ENCODE measurements at regions not wholly inside any gene's neighbourhood (a gene's known extent, or its start where the extent isn't known, plus 50 kb on each side); places are given as distances from the start of the nearest gene placed in this dataset.

GRCh38 chr9:26061948-26062575, 383.8 kb upstream of the TUSC1 start:
- DNase-seq (ENCODE audit: low read depth in 2 of 2): no peak

- DNase-seq (ENCODE audit: low read depth in 2 of 2): no peak
Measured at GRCh38 chr9:26058111-26058895, 380.1 kb upstream of the TUSC1 start.

GRCh38 chr9:26057050-26057449, 378.8 kb upstream of the TUSC1 start:
- no peak for DNase-seq (ENCODE audit: low read depth in 2 of 2)

GRCh38 chr9:26054600-26055520, 376.6 kb upstream of the TUSC1 start:
- no peak for DNase-seq (ENCODE audit: low read depth in 2 of 2)

- no peak for DNase-seq (ENCODE audit: low read depth in 2 of 2)
Measured at GRCh38 chr9:26053954-26054353, 375.7 kb upstream of the TUSC1 start.

- no peak for DNase-seq (ENCODE audit: low read depth in 2 of 2)
Measured at GRCh38 chr9:26043431-26043830, 365.2 kb upstream of the TUSC1 start.

GRCh38 chr9:26034786-26035185, 356.5 kb upstream of the TUSC1 start:
- DNase-seq (ENCODE audit: low read depth in 2 of 2): no peak

GRCh38 chr9:26033336-26033735, 355.1 kb upstream of the TUSC1 start:
- DNase-seq (ENCODE audit: low read depth in 2 of 2): no peak

- no peak for DNase-seq (ENCODE audit: low read depth in 2 of 2)
Measured at GRCh38 chr9:26026423-26027100, 348.3 kb upstream of the TUSC1 start.

GRCh38 chr9:26013199-26013598, 335.0 kb upstream of the TUSC1 start:
- no peak for DNase-seq (ENCODE audit: low read depth in 2 of 2)

GRCh38 chr9:26012797-26013196, 334.6 kb upstream of the TUSC1 start:
- DNase-seq (ENCODE audit: low read depth in 2 of 2): peak in 1 of 2 donors; percentile 13

GRCh38 chr9:25994605-25995004, 316.4 kb upstream of the TUSC1 start:
- DNase-seq (ENCODE audit: low read depth in 2 of 2): peak; percentile 7 to 25

GRCh38 chr9:25990376-25990775, 312.1 kb upstream of the TUSC1 start:
- DNase-seq (ENCODE audit: low read depth in 2 of 2): no peak

- no peak for DNase-seq (ENCODE audit: low read depth in 2 of 2)
Measured at GRCh38 chr9:25975667-25976066, 297.4 kb upstream of the TUSC1 start.

- peak; percentile 64 to 80 for DNase-seq (ENCODE audit: low read depth in 2 of 2)
Measured at GRCh38 chr9:25964239-25964638, 286.0 kb upstream of the TUSC1 start.

GRCh38 chr9:25960178-25960577, 281.9 kb upstream of the TUSC1 start:
- no peak for DNase-seq (ENCODE audit: low read depth in 2 of 2)

GRCh38 chr9:25954209-25954608, 276.0 kb upstream of the TUSC1 start:
- no peak for DNase-seq (ENCODE audit: low read depth in 2 of 2)

- DNase-seq (ENCODE audit: low read depth in 2 of 2): no peak
Measured at GRCh38 chr9:25948182-25948581, 269.9 kb upstream of the TUSC1 start.

GRCh38 chr9:25939126-25939525, 260.9 kb upstream of the TUSC1 start:
- DNase-seq (ENCODE audit: low read depth in 2 of 2): no peak

- no peak for DNase-seq (ENCODE audit: low read depth in 2 of 2)
Measured at GRCh38 chr9:25936031-25936430, 257.8 kb upstream of the TUSC1 start.

GRCh38 chr9:25935188-25935587, 256.9 kb upstream of the TUSC1 start:
- DNase-seq (ENCODE audit: low read depth in 2 of 2): no peak

- DNase-seq (ENCODE audit: low read depth in 2 of 2): no peak
Measured at GRCh38 chr9:25918761-25919160, 240.5 kb upstream of the TUSC1 start.
